ENCODE measurements at regions not wholly inside any gene's neighbourhood (a gene's known extent, or its start where the extent isn't known, plus 50 kb on each side); places are given as distances from the start of the nearest gene placed in this dataset.

DNA sequence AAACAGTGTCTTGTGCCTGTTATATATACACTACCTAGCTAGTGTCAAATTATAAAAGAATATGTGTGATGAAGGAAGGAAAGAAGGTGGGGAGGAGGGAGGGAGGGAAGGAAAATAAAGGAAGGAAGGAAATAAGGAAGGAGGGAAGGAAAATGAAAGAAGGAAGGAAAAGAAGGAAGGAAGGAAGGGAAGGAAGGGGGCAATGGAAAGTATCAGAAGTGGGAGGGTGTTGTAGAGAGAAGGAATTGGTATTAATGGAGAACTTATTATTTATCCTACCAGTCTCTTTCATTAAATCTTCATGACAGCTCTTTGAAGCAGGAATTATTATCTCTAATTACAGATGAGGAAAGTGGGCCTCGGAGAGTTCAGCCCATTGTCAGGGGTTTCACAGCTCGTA lies 202.4 kb downstream of the SAMD5 start:
- Mint-ChIP-seq H3K4me3 (no peak overlapping the region), H3K27me3 (no peaks in the 10 kb centered on the region), H3K36me3 (ENCODE audit: low read depth) (no peaks in the 10 kb centered on the region), H3K4me1 (no peaks in the 10 kb centered on the region), H3K9me3 (peaks cover 2% of the 10 kb centered on the region), H3K27ac (no peak overlapping the region)
- CTCF ChIA-PET: no interaction called here
- ATAC-seq (ENCODE audit: low read depth): no peak
- POLR2A ChIA-PET: no interaction called here
- TF ChIP-seq, protein P1, sequence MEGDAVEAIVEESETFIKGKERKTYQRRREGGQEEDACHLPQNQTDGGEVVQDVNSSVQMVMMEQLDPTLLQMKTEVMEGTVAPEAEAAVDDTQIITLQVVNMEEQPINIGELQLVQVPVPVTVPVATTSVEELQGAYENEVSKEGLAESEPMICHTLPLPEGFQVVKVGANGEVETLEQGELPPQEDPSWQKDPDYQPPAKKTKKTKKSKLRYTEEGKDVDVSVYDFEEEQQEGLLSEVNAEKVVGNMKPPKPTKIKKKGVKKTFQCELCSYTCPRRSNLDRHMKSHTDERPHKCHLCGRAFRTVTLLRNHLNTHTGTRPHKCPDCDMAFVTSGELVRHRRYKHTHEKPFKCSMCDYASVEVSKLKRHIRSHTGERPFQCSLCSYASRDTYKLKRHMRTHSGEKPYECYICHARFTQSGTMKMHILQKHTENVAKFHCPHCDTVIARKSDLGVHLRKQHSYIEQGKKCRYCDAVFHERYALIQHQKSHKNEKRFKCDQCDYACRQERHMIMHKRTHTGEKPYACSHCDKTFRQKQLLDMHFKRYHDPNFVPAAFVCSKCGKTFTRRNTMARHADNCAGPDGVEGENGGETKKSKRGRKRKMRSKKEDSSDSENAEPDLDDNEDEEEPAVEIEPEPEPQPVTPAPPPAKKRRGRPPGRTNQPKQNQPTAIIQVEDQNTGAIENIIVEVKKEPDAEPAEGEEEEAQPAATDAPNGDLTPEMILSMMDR (IDR thresholded peaks at IDR 0.05): no peak
- no peak for DNase-seq
- intact Hi-C loops (cut with micrococcal nuclease): no loop called here

DNA sequence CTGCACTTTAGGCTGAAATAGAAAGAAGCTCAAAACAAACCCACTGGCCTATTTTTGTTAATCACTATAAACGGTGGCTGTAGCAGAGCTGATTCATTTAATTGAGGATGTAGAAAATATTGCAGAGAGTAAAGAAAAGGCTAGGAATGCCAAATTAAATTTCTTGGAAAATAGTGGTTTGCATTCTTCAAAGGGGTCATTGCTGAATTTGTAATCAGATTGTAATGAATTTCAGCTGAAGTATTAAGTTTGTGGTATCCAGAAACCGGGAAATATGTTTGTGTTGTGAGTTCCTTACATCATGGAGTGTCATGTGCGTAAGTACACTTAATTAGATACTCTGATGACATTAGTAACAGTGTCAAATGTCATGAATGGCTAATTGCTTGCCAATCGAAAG lies 203.0 kb downstream of the SAMD5 start:
- H3K27me3 Mint-ChIP-seq: no peaks in the 10 kb centered on the region
- H3K27ac Mint-ChIP-seq: no peak overlapping the region
- ATAC-seq (ENCODE audit: low read depth) (no peak), DNase-seq (no peak)
- peaks cover 2% of the 10 kb centered on the region for H3K9me3 Mint-ChIP-seq
- ChIA-PET POLR2A (no interaction called here), CTCF (no interaction called here)
- TF ChIP-seq, protein P1 (IDR thresholded peaks at IDR 0.05): no peak
- intact Hi-C loops (cut with micrococcal nuclease): no loop called here
- no peaks in the 10 kb centered on the region for H3K36me3 Mint-ChIP-seq (ENCODE audit: low read depth)
- no peaks in the 10 kb centered on the region for H3K4me1 Mint-ChIP-seq
- no peak overlapping the region for H3K4me3 Mint-ChIP-seq

DNA sequence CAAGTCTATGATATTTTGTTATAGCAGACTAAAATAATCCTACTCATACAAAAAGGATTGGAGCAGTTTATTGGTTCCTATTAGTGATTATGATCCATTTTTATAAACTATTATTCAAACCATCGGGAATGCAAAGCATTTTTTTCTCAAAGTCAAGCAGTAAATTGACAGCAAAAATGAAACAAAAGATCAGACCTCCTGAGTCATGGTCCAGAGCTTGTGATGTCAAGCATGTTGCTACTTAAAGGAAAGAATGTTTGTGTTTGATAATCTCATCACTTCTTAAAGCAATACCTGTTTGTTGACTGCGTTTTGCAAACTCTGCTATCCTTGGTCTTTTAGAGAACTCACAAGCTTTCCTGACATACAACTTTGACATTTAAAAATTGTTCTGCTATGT lies 204.4 kb downstream of the SAMD5 start:
- intact Hi-C loops (cut with micrococcal nuclease): no loop called here
- DNase-seq: no peak
- CTCF ChIA-PET: no interaction called here
- TF ChIP-seq, protein P1 (IDR thresholded peaks at IDR 0.05): no peak
- no peak overlapping the region for H3K4me3 Mint-ChIP-seq
- H3K9me3 Mint-ChIP-seq: peaks cover 2% of the 10 kb centered on the region
- POLR2A ChIA-PET: no interaction called here
- no peak for ATAC-seq (ENCODE audit: low read depth)
- no peaks in the 10 kb centered on the region for H3K27me3 Mint-ChIP-seq
- no peaks in the 10 kb centered on the region for H3K36me3 Mint-ChIP-seq (ENCODE audit: low read depth)
- H3K27ac Mint-ChIP-seq: no peak overlapping the region
- H3K4me1 Mint-ChIP-seq: no peaks in the 10 kb centered on the region

- ChIA-PET CTCF (no interaction called here), POLR2A (no interaction called here)
- Mint-ChIP-seq H3K27ac (no peak overlapping the region), H3K4me3 (no peak overlapping the region), H3K9me3 (peaks cover 2% of the 10 kb centered on the region), H3K36me3 (ENCODE audit: low read depth) (no peaks in the 10 kb centered on the region), H3K4me1 (no peaks in the 10 kb centered on the region), H3K27me3 (no peaks in the 10 kb centered on the region)
- TF ChIP-seq, protein P1 (IDR thresholded peaks at IDR 0.05): no peak
- no peak for DNase-seq
- no peak for ATAC-seq (ENCODE audit: low read depth)
- intact Hi-C loops (cut with micrococcal nuclease): no loop called here
Observed at GRCh38 chr6:147715035-147715434, 206.5 kb downstream of the SAMD5 start.

DNA sequence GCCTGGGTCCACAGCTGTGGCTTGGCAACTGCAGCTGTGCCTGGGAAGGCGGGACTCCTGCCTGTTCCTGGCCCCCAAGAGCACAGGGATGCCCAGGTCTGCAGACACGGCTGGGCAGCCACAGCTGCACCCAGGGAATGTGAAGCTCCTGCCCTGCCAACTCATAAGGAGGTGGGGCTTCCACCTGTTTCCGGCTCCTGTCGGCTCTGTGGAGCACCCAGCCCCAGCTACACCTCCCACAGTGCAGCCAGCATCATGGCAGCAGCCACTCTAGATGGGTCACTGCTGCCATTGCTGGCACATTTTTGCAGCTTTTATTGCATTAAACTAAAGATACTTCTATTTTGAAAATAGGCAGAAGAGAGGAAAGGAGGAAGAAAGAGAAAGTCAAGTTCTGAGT lies 207.9 kb downstream of the SAMD5 start:
- intact Hi-C loops (cut with micrococcal nuclease): no loop called here
- Mint-ChIP-seq H3K27ac (no peak overlapping the region), H3K4me1 (no peaks in the 10 kb centered on the region), H3K27me3 (no peaks in the 10 kb centered on the region), H3K9me3 (peaks cover 2% of the 10 kb centered on the region), H3K36me3 (ENCODE audit: low read depth) (no peaks in the 10 kb centered on the region), H3K4me3 (no peak overlapping the region)
- ChIA-PET POLR2A (no interaction called here), CTCF (no interaction called here)
- TF ChIP-seq, protein P1 (IDR thresholded peaks at IDR 0.05): no peak
- no peak for DNase-seq
- ATAC-seq (ENCODE audit: low read depth): no peak
